ENCODE measurements at regions not wholly inside any gene's neighbourhood (a gene's known extent, or its start where the extent isn't known, plus 50 kb on each side); places are given as distances from the start of the nearest gene placed in this dataset.

GRCh38 chr13:86446311-86446710 is 647.1 kb upstream of the SLITRK6 start:
- no peak for TF ChIP-seq CTCF (IDR thresholded peaks at IDR 0.05)
- no peak for TF ChIP-seq POLR2A (IDR thresholded peaks at IDR 0.05)
- no peak for TF ChIP-seq EP300 (IDR thresholded peaks at IDR 0.05)

Data from ovary (tissue), 3 donors.